Transverse colon (tissue), 4 donors: ENCODE measurements at regions not wholly inside any gene's neighbourhood (a gene's known extent, or its start where the extent isn't known, plus 50 kb on each side); places are given as distances from the start of the nearest gene placed in this dataset.

Experiments
- DNase-seq: peaks from one replicate; pipeline ENCODE4 v3.0.0-alpha.2; 2019
- H3K27ac ChIP-seq, 4 donors: fragments of 200-600 bp; sonication (generic); 2 replicates each; pipeline ENCODE4 v1.5.1; 2016 to 2018; ENCODE audit warnings: inconsistent platforms in 4 of 4
- H3K27me3 ChIP-seq: fragments of 200-600 bp; sonication (generic); 2 replicates; pipeline ENCODE4 v1.5.1; 2017; ENCODE audit warnings: inconsistent platforms
- H3K36me3 ChIP-seq, 4 donors: fragments of 200-600 bp; sonication (generic); 2 replicates each; pipeline ENCODE4 v1.5.1; 2017 to 2019; ENCODE audit warnings: inconsistent platforms in 4 of 4
- H3K4me1 ChIP-seq, 4 donors: fragments of 200-600 bp; sonication (generic); 2 replicates each; pipeline ENCODE4 v1.5.1; 2017 to 2020; ENCODE audit warnings: inconsistent platforms in 4 of 4
- H3K4me3 ChIP-seq, 4 donors: fragments of 200-600 bp; sonication (generic); 1 replicate in 1 of 4; 2 replicates in 3 of 4; pipeline versions ENCODE4 v1.5.1 to v1.6.1; 2017 to 2019; ENCODE audit warnings: inconsistent platforms in 4 of 4
- H3K9me3 ChIP-seq, 2 donors: fragments of 200-600 bp; sonication (generic); 2 replicates each; pipeline ENCODE4 v1.5.1; 2017 to 2019; ENCODE audit warnings: inconsistent platforms in 2 of 2
- CTCF ChIP-seq, 5 experiments: fragments of 200-600 bp in 3 of 5; fragments of 450-650 bp in 2 of 5; sonication (generic) in 3 of 5; IDR thresholded peaks; 1 replicate in 2 of 5; 2 replicates in 3 of 5; pipeline ENCODE4 v1.5.1; 2016 to 2017; ENCODE audit warnings: antibody characterized with exemption in 5 of 5, inconsistent platforms in 3 of 5, mild to moderate bottlenecking in 2 of 5, moderate library complexity in 1 of 5
- EP300 ChIP-seq: sonication (generic); formaldehyde crosslinking; IDR thresholded peaks from one replicate; pipeline ENCODE4 v1.6.1; 2017; ENCODE audit warnings: antibody characterized with exemption, low read depth
- POLR2A ChIP-seq: fragments of 450-650 bp; IDR thresholded peaks from one replicate; pipeline ENCODE4 v1.6.1; 2016; ENCODE audit warnings: antibody characterized with exemption, mild to moderate bottlenecking, moderate library complexity
- POLR2AphosphoS5 ChIP-seq, 3 donors: sonication (generic); formaldehyde crosslinking; IDR thresholded peaks; one replicate each; pipeline ENCODE4 v1.6.1; 2016; ENCODE audit warnings: antibody characterized with exemption in 3 of 3
- WGBS, 2 donors: methylation state at CpG; one replicate each; pipeline ENCODE4 v1.1.5; 2018; ENCODE audit warnings: low coverage in 1 of 2; 5-methylcytosine and 5-hydroxymethylcytosine counted together
- in situ Hi-C, 4 donors: fragments of 200-750 bp; cut with MboI; loops; one replicate each; pipeline versions ENCODE4 v1.15.0 to v1.15.1; 2017; ENCODE audit warnings: low sequenced_read_pairs in 3 of 4, low pct_ligation_motif_present in 1 of 4, low pct_unique_long_range_greater_than_20kb in 1 of 4
- intact Hi-C: fragments of 100-400 bp; cut with DNase I; formaldehyde crosslinking; loops from one replicate; pipeline ENCODE4 v1.15.1; 2023; ENCODE audit warnings: low total_unique reads

GRCh38 chr20:57787151-57787989 lies 77.6 kb upstream of the PMEPA1 start:
- DNase-seq = no peak
- 83% methylated on average over 9 of the region's 10 CpGs; no CpG with 5 or more reads in 1 of the 2 donors for WGBS, 2 donors
- TF ChIP-seq CTCF (IDR thresholded peaks at IDR 0.05) (no peak), POLR2AphosphoS5 (IDR thresholded peaks at IDR 0.05) (no peak), POLR2A (no peak), EP300 (no peak)
- Histone ChIP-seq H3K4me1 (no peaks in the 10 kb centered on the region), H3K27me3 (no peaks in the 10 kb centered on the region), H3K4me3 (no peak overlapping the region), H3K36me3 (no peaks in the 10 kb centered on the region), H3K9me3 (no peaks in the 10 kb centered on the region), H3K27ac (no peak overlapping the region)
- in situ Hi-C loops = no loop called here
- intact Hi-C loops = no loop called here

- H3K9me3 ChIP-seq = no peaks in the 10 kb centered on the region
- no peak for DNase-seq
- H3K27ac ChIP-seq = no peak overlapping the region
- in situ Hi-C loops = no loop called here
- H3K36me3 ChIP-seq = no peaks in the 10 kb centered on the region
- WGBS, 2 donors = 84 to 87% methylated on average over 7 to 14 of the region's 14 CpGs
- H3K27me3 ChIP-seq = no peaks in the 10 kb centered on the region
- no peak overlapping the region for H3K4me3 ChIP-seq
- no peaks in the 10 kb centered on the region for H3K4me1 ChIP-seq
- intact Hi-C loops = no loop called here
- no peak for TF ChIP-seq EP300
- no peak for TF ChIP-seq POLR2A
- no peak for TF ChIP-seq CTCF (IDR thresholded peaks at IDR 0.05)
Observed at GRCh38 chr20:57786304-57786932, 76.6 kb upstream of the PMEPA1 start.

- in situ Hi-C loops = no loop called here
- 52 to 83% methylated on average over 1 to 6 of the region's 6 CpGs for WGBS, 2 donors
- no peak for DNase-seq
- no peaks in the 10 kb centered on the region for H3K4me1 ChIP-seq
- H3K36me3 ChIP-seq = no peaks in the 10 kb centered on the region
- H3K27me3 ChIP-seq = no peaks in the 10 kb centered on the region
- H3K9me3 ChIP-seq = no peaks in the 10 kb centered on the region
- no peak overlapping the region for H3K4me3 ChIP-seq
- no peak overlapping the region for H3K27ac ChIP-seq
- intact Hi-C loops = no loop called here
- no peak for TF ChIP-seq EP300
Observed at GRCh38 chr20:57785720-57786119, 75.9 kb upstream of the PMEPA1 start.

- 84% methylated on average over 4 of the region's 4 CpGs; no CpG with 5 or more reads in 1 of the 2 donors for WGBS, 2 donors
- H3K9me3 ChIP-seq = no peaks in the 10 kb centered on the region
- no peak for DNase-seq
- no peaks in the 10 kb centered on the region for H3K36me3 ChIP-seq
- no peaks in the 10 kb centered on the region for H3K27me3 ChIP-seq
- no peak overlapping the region for H3K4me3 ChIP-seq
- intact Hi-C loops = no loop called here
- in situ Hi-C loops = no loop called here
- no peak for TF ChIP-seq POLR2AphosphoS5 (IDR thresholded peaks at IDR 0.05)
- no peak for TF ChIP-seq POLR2A
- no peak for TF ChIP-seq CTCF (IDR thresholded peaks at IDR 0.05)
- no peak for TF ChIP-seq EP300
- no peak overlapping the region for H3K27ac ChIP-seq
- H3K4me1 ChIP-seq = no peaks in the 10 kb centered on the region
Observed at GRCh38 chr20:57785061-57785460, 75.2 kb upstream of the PMEPA1 start.
